HEK293 (cell line): ENCODE measurements at regions not wholly inside any gene's neighbourhood (a gene's known extent, or its start where the extent isn't known, plus 50 kb on each side); places are given as distances from the start of the nearest gene placed in this dataset.
A peak's percentile ranks its signal among the peaks of the same experiment; 100 is the strongest.

Source experiments
- HIC1 ChIP-seq: fragments of 450-650 bp; formaldehyde crosslinking; IDR thresholded peaks from 2 replicates; pipeline ENCODE4 v1.5.1; 2016; ENCODE audit warnings: missing biosample characterization, missing genetic modification characterization
- PRDM2 ChIP-seq: fragments of 450-650 bp; formaldehyde crosslinking; IDR thresholded peaks from 2 replicates; pipeline ENCODE4 v1.5.1; 2016; ENCODE audit warnings: missing biosample characterization, missing genetic modification characterization, borderline replicate concordance
- ZNF354C ChIP-seq: fragments of 450-650 bp; formaldehyde crosslinking; IDR thresholded peaks from 2 replicates; pipeline ENCODE4 v1.5.1; 2016; ENCODE audit warnings: missing biosample characterization, missing genetic modification characterization, low read depth, borderline replicate concordance
- ZNF394 ChIP-seq: fragments of 450-650 bp; formaldehyde crosslinking; IDR thresholded peaks from 2 replicates; pipeline ENCODE4 v1.5.1; 2016; ENCODE audit warnings: missing biosample characterization, missing genetic modification characterization, mild to moderate bottlenecking, moderate library complexity, borderline replicate concordance
- ZNF561 ChIP-seq: fragments of 450-650 bp; IDR thresholded peaks from 2 replicates; pipeline ENCODE4 v1.5.1; 2018; ENCODE audit warnings: missing biosample characterization, missing genetic modification characterization, borderline replicate concordance
- ZNF610 ChIP-seq: fragments of 450-650 bp; formaldehyde crosslinking; IDR thresholded peaks from 2 replicates; pipeline ENCODE4 v1.5.1; 2016; ENCODE audit warnings: missing biosample characterization, missing genetic modification characterization, borderline replicate concordance
- ZNF660 ChIP-seq: fragments of 450-650 bp; IDR thresholded peaks from 2 replicates; pipeline ENCODE4 v1.5.1; 2018; ENCODE audit warnings: missing biosample characterization, mild to moderate bottlenecking, missing genetic modification characterization
- TF ChIP-seq, protein P1 (sequence below): fragments of 450-650 bp; formaldehyde crosslinking; IDR thresholded peaks from 2 replicates; pipeline ENCODE4 v1.5.1; 2016; ENCODE audit warnings: missing biosample characterization, missing genetic modification characterization
- TF ChIP-seq, protein P2 (sequence below): fragments of 450-650 bp; formaldehyde crosslinking; IDR thresholded peaks from 2 replicates; pipeline ENCODE4 v1.5.1; 2016; ENCODE audit warnings: missing biosample characterization, missing genetic modification characterization

DNA sequence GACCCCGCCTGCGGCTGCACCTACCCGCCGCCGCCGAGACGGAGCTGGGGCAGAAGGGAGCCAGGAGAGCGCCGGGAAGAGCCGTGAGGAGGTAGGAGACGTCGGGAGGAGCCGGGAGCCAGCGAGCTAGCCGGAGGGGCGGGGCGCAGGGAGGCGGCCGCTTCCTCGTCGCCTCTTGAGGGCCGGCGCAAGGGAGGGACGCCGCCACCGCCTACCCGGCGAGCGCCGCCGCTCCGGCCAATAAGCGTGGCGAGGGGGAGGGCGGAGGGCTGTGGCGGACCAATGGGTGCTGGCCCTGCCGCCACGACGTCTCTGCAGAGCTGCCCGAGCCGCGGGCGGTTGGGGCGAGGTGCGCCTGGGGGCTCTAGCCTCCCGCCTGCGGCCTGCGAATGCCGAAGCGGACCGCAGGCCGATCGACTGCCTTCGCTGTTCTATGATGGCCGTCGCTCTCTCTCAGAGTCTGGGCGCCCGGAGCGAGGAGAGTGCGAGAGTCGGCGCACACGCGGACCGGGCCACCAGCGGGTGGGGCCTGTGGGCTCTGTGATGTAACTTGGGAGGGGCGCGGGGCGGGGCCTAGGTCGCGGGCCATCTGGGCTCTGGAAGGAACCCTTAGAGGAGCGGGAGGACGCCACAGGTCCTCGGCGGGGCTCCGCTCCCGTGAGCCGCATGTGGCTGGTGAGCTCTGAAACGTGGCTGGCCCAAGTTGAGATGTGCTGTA is 72.7 kb upstream of the MAP4 start (continued):
- TF ChIP-seq PRDM2 (tag by site-specific recombination) (no peak), ZNF610 (tag by site-specific recombination) (0 out of 2 replicates have a peak, but pooled peaks have one; percentile 68), HIC1 (peak; percentile 82), ZNF660 (tag by site-specific recombination) (peak; percentile 80), ZNF561 (tag by site-specific recombination) (peak; percentile 54; the same call in 1 of the 2 replicates), ZNF354C (tag by site-specific recombination) (no peak), ZNF394 (tag by site-specific recombination) (no peak; the same call in 1 of the 2 replicates)
- TF ChIP-seq, protein P1, sequence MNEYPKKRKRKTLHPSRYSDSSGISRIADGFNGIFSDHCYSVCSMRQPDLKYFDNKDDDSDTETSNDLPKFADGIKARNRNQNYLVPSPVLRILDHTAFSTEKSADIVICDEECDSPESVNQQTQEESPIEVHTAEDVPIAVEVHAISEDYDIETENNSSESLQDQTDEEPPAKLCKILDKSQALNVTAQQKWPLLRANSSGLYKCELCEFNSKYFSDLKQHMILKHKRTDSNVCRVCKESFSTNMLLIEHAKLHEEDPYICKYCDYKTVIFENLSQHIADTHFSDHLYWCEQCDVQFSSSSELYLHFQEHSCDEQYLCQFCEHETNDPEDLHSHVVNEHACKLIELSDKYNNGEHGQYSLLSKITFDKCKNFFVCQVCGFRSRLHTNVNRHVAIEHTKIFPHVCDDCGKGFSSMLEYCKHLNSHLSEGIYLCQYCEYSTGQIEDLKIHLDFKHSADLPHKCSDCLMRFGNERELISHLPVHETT (tag by site-specific recombination) = no peak
- TF ChIP-seq, protein P2, sequence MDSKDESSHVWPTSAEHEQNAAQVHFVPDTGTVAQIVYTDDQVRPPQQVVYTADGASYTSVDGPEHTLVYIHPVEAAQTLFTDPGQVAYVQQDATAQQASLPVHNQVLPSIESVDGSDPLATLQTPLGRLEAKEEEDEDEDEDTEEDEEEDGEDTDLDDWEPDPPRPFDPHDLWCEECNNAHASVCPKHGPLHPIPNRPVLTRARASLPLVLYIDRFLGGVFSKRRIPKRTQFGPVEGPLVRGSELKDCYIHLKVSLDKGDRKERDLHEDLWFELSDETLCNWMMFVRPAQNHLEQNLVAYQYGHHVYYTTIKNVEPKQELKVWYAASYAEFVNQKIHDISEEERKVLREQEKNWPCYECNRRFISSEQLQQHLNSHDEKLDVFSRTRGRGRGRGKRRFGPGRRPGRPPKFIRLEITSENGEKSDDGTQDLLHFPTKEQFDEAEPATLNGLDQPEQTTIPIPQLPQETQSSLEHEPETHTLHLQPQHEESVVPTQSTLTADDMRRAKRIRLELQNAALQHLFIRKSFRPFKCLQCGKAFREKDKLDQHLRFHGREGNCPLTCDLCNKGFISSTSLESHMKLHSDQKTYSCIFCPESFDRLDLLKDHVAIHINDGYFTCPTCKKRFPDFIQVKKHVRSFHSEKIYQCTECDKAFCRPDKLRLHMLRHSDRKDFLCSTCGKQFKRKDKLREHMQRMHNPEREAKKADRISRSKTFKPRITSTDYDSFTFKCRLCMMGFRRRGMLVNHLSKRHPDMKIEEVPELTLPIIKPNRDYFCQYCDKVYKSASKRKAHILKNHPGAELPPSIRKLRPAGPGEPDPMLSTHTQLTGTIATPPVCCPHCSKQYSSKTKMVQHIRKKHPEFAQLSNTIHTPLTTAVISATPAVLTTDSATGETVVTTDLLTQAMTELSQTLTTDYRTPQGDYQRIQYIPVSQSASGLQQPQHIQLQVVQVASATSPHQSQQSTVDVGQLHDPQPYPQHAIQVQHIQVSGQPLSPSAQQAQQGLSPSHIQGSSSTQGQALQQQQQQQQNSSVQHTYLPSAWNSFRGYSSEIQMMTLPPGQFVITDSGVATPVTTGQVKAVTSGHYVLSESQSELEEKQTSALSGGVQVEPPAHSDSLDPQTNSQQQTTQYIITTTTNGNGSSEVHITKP (tag by site-specific recombination) = peak; percentile 65
